Frontal cortex (tissue), 4 donors: ENCODE measurements at regions not wholly inside any gene's neighbourhood (a gene's known extent, or its start where the extent isn't known, plus 50 kb on each side); places are given as distances from the start of the nearest gene placed in this dataset. TPM values are rescaled to one million over a fixed set of nuclear protein-coding genes. Genes with fewer than 3 reads are reported as not detected.

Source experiments
- DNase-seq, 2 donors: peaks; one replicate each; pipeline ENCODE4 v3.0.0; 2012; ENCODE audit warnings: low spot score in 2 of 2
- FAIRE-seq: peaks from 2 replicates; lab custom pipeline; 2012; peaks lifted over from hg19 to GRCh38; lab: Jason Lieb, UNC
- small RNA-seq: library from RNA; depleted of rRNA; stranded (forward); fragments of <200 nt; gene quantifications from one replicate; pipeline ENCODE3, GENCODE V24; 2014
- donor health status: control.
- donor health status: control.
- donor health status: control.

- FAIRE-seq, result no peak
- no peak for DNase-seq
Observed at GRCh38 chr10:32109603-32110002, 53.4 kb upstream of the KIF5B start.

Small RNAs in the stretch of these regions (small RNA-seq; reads per million reads assigned to genes)
- not detected for gene AL161932.1
- gene RNU7-22P, result not detected
